CD4-positive, alpha-beta T cell (primary cell): ENCODE measurements at regions not wholly inside any gene's neighbourhood (a gene's known extent, or its start where the extent isn't known, plus 50 kb on each side); places are given as distances from the start of the nearest gene placed in this dataset.
"Not testable (repeated sequence)": the region's sequence is repeated elsewhere in the genome, so short reads cannot be mapped to it uniquely, and the experiment has no call there.

Experiments used
- ATAC-seq: fragments of 200-7000 bp; cut with Tn5 transposase; one replicate; pipeline ENCODE4 v1.10.0; 2022; ENCODE audit warnings: mild to moderate bottlenecking; ENCODE audit not compliant: poor library complexity
- CTCF ChIA-PET: fragments of 350-600 bp; sonication (Branson Sonifier 250); formaldehyde crosslinking; loops from one replicate; lab custom pipeline; 2021; ENCODE audit warnings: antibody characterized with exemption, inconsistent platforms; lab: Charles Lee
- POLR2A ChIA-PET: fragments of 350-600 bp; sonication (Branson Sonifier 250); formaldehyde crosslinking; loops from one replicate; lab custom pipeline; 2021; ENCODE audit warnings: antibody characterized with exemption, inconsistent platforms; lab: Charles Lee
- DNase-seq, 14 experiments: peaks; one replicate each; pipeline ENCODE4 v3.0.0-alpha.2; 2013 to 2020; ENCODE audit warnings: mixed read lengths in 2 of 14
- H3K27ac ChIP-seq, 2 donors: one replicate each; pipeline versions ENCODE4 v1.5.1 to v1.7.0; 2013; ENCODE audit warnings: low read length in 2 of 2, low read depth in 1 of 2, mild to moderate bottlenecking in 1 of 2
- H3K27me3 ChIP-seq, 2 experiments: 1 replicate in 1 of 2; 2 replicates in 1 of 2; pipeline versions ENCODE4 v1.6.1 to v1.7.0; 2013; ENCODE audit warnings: low read length in 2 of 2, control low read depth in 1 of 2, mild to moderate bottlenecking in 1 of 2, moderate library complexity in 1 of 2; ENCODE audit not compliant: insufficient read depth in 2 of 2, control insufficient read depth in 1 of 2
- H3K36me3 ChIP-seq: one replicate; pipeline ENCODE4 v1.6.1; 2013; ENCODE audit warnings: low read length, control low read depth; ENCODE audit not compliant: insufficient read depth
- H3K4me1 ChIP-seq: one replicate; pipeline ENCODE4 v1.6.1; 2013; ENCODE audit warnings: low read length, control low read depth; ENCODE audit not compliant: insufficient read depth
- H3K4me3 ChIP-seq: one replicate; pipeline ENCODE4 v1.5.1; 2013; ENCODE audit warnings: mild to moderate bottlenecking, low read length, moderate library complexity
- H3K9me3 ChIP-seq, 2 experiments: 1 replicate in 1 of 2; 2 replicates in 1 of 2; pipeline versions ENCODE4 v1.6.1 to v1.7.0; 2013; ENCODE audit warnings: low read length in 2 of 2, mild to moderate bottlenecking in 2 of 2, control low read depth in 1 of 2, moderate library complexity in 1 of 2; ENCODE audit not compliant: control insufficient read depth in 1 of 2, insufficient read depth in 1 of 2
- H3K27ac Mint-ChIP-seq: one replicate; pipeline ENCODE4 v1.8.0; 2020; ENCODE audit warnings: mixed read lengths
- H3K27me3 Mint-ChIP-seq: one replicate; pipeline ENCODE4 v1.8.0; 2021; ENCODE audit warnings: mixed read lengths
- H3K36me3 Mint-ChIP-seq: one replicate; pipeline ENCODE4 v1.8.0; 2021; ENCODE audit warnings: low read depth, mixed read lengths
- H3K4me1 Mint-ChIP-seq: one replicate; pipeline ENCODE4 v1.8.0; 2021; ENCODE audit warnings: low read depth, mixed read lengths
- H3K4me3 Mint-ChIP-seq: one replicate; pipeline ENCODE4 v1.8.0; 2020; ENCODE audit warnings: mild to moderate bottlenecking, mixed read lengths
- H3K9me3 Mint-ChIP-seq: one replicate; pipeline ENCODE4 v1.8.0; 2020; ENCODE audit warnings: mixed read lengths
- CTCF ChIP-seq: fragments of 200-600 bp; IDR thresholded peaks from one replicate; pipeline ENCODE4 v1.8.0; 2022; ENCODE audit warnings: antibody characterized with exemption, mild to moderate bottlenecking
- intact Hi-C, 2 experiments: fragments of 100-400 bp; cut with DNase I in 1 of 2; cut with micrococcal nuclease in 1 of 2; formaldehyde crosslinking; loops; one replicate each; pipeline versions ENCODE4 v1.15.1 to v1.9.0; 2023 to 2025; cut with DNase I, micrococcal nuclease

DNA sequence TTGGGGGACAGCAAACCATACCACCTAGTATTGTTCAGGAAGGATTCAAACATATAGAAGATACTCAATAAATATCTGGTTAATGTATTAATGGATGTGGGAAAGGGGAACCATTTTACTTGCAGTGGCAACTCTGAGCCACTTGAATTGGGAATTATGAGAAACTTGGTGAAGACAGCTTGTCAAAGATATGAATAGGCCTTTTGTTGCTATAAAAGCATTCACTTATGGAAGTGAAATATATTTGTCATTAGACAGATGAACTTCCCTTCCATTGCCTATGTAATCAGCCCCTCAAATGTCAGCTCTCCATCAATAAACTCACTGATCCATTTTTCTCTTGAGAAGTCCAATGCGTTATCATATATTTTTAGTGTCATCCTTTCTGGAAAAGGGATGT, 56.1 kb downstream of the GPR85 start:
- DNase-seq (no peak), ATAC-seq (no peak)
- no peaks in the 10 kb centered on the region for H3K4me1 ChIP-seq
- no peaks in the 10 kb centered on the region for H3K9me3 ChIP-seq
- ChIA-PET POLR2A (no interaction called here), CTCF (no interaction called here)
- no peak overlapping the region for H3K4me3 Mint-ChIP-seq
- H3K27me3 Mint-ChIP-seq = peaks cover 20% of the 10 kb centered on the region
- no peak for TF ChIP-seq CTCF
- H3K36me3 ChIP-seq = no peaks in the 10 kb centered on the region
- no peak overlapping the region for H3K27ac Mint-ChIP-seq
- no peaks in the 10 kb centered on the region for H3K4me1 Mint-ChIP-seq
- no peaks in the 10 kb centered on the region for H3K36me3 Mint-ChIP-seq
- no peak overlapping the region for H3K4me3 ChIP-seq
- H3K9me3 Mint-ChIP-seq = no peaks in the 10 kb centered on the region
- H3K27me3 ChIP-seq = peaks cover 0 to 3% of the 10 kb centered on the region in 2 experiments
- no peak overlapping the region for H3K27ac ChIP-seq
- intact Hi-C loops = no loop called here

DNA sequence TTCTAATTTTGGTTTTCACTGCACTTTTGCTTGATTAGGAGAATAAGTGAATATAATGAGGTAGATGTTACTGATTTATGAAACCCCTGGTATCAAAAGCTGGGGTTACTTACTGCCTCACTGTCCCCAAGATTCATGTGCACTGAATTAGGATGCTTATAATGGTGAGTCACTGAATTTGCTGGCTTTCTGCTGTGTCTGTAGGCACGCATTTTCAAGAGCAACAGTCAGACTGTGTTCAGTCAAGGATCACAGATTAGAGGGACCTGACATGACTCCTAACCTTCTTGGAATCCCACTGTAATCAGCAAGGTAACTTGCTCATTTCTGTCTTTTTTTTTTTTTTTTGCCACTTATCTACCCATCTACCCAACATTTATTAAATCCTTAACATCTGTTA, 59.7 kb downstream of the GPR85 start:
- H3K4me3 Mint-ChIP-seq = no peak overlapping the region
- CTCF ChIA-PET = no interaction called here
- no peak for ATAC-seq

DNA sequence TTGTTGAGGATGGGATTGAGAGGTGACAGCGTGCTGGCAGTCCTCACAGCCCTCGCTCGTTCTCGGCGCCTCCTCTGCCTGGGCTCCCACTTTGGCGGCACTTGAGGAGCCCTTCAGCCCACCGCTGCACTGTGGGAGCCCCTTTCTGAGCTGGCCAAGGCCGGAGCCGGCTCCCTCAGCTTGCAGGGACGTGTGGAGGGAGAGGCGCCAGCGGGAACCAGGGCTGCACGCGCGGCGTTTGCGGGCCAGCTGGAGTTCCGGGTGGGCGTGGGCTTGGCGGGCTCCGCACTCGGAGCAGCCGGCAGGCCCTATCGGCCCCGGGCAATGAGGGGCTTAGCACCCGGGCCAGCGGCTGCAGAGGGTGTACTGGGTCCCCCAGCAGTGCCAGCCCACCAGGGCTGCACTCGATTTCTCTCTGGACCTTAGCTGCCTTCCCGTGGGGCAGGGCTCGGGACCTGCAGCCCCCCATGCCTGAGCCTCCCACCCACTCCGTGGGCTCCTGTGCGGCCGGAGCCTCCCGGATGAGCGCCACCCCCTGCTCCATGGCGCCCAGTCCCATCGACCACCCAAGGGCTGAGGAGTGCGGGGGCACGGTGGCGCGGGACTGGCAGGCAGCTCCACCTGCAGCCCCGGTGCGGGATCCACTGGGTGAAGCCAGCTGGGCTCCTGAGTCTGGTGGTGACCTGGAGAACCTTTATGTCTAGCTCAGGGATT, 69.3 kb downstream of the GPR85 start:
- intact Hi-C loops, H3K4me1 Mint-ChIP-seq, H3K27me3 ChIP-seq, H3K27me3 Mint-ChIP-seq, H3K27ac Mint-ChIP-seq, H3K9me3 Mint-ChIP-seq, H3K36me3 ChIP-seq, H3K36me3 Mint-ChIP-seq, H3K4me3 ChIP-seq, H3K4me3 Mint-ChIP-seq, H3K9me3 ChIP-seq, ATAC-seq, POLR2A ChIA-PET, CTCF ChIA-PET, H3K27ac ChIP-seq, H3K4me1 ChIP-seq, DNase-seq: not testable (repeated sequence)

More for the DNA sequence above, 59.7 kb downstream of the GPR85 start:
- no peak for DNase-seq
- POLR2A ChIA-PET = no interaction called here
- TF ChIP-seq CTCF = no peak
- Histone ChIP-seq H3K4me1 (no peaks in the 10 kb centered on the region), H3K27me3 (no peaks in the 10 kb centered on the region), H3K36me3 (no peaks in the 10 kb centered on the region), H3K9me3 (no peaks in the 10 kb centered on the region), H3K4me3 (no peak overlapping the region), H3K27ac (no peak overlapping the region)
- Mint-ChIP-seq H3K36me3 (no peaks in the 10 kb centered on the region), H3K4me1 (no peaks in the 10 kb centered on the region), H3K27me3 (peaks cover 15% of the 10 kb centered on the region), H3K9me3 (peaks cover 7% of the 10 kb centered on the region), H3K27ac (no peak overlapping the region)
- intact Hi-C loops = no loop called here
